NCI-H2171 treated with DMSO at 0.1 percent for 48 hours (cell line): ENCODE measurements at regions not wholly inside any gene's neighbourhood (a gene's known extent, or its start where the extent isn't known, plus 50 kb on each side); places are given as distances from the start of the nearest gene placed in this dataset.
"Not testable (repeated sequence)": the region's sequence is repeated elsewhere in the genome, so short reads cannot be mapped to it uniquely, and the experiment has no call there.

ENCODE experiments used
- DNase-seq: peaks from one replicate; lab custom pipeline; 2025; lab: John Stamatoyannopoulos, UW

GRCh38 chr4:17058916-17059741 is 160.7 kb upstream of the LDB2 start:
- no peak for DNase-seq

- no peak for DNase-seq
Observed at GRCh38 chr4:17058536-17058915, 160.1 kb upstream of the LDB2 start.

- DNase-seq, result no peak
Observed at GRCh38 chr4:17057035-17057434, 158.6 kb upstream of the LDB2 start.

GRCh38 chr4:17055788-17056187 is 157.3 kb upstream of the LDB2 start:
- DNase-seq, result no peak

- DNase-seq, result no peak
Observed at GRCh38 chr4:17045866-17046265, 147.4 kb upstream of the LDB2 start.

GRCh38 chr4:17038510-17039176 is 140.2 kb upstream of the LDB2 start:
- no peak for DNase-seq

GRCh38 chr4:17033768-17034181 is 135.3 kb upstream of the LDB2 start:
- no peak for DNase-seq

GRCh38 chr4:17033025-17033767 is 134.8 kb upstream of the LDB2 start:
- no peak for DNase-seq

- no peak for DNase-seq
Observed at GRCh38 chr4:17030543-17030942, 132.1 kb upstream of the LDB2 start.

- DNase-seq, result no peak
Observed at GRCh38 chr4:17029964-17030363, 131.5 kb upstream of the LDB2 start.

GRCh38 chr4:17029432-17029831 is 131.0 kb upstream of the LDB2 start:
- DNase-seq, result no peak

GRCh38 chr4:17027495-17027894 is 129.1 kb upstream of the LDB2 start:
- DNase-seq, result no peak

- no peak for DNase-seq
Observed at GRCh38 chr4:17024425-17024824, 126.0 kb upstream of the LDB2 start.

- DNase-seq, result no peak
Observed at GRCh38 chr4:17020901-17021300, 122.5 kb upstream of the LDB2 start.

GRCh38 chr4:17020451-17020850 is 122.0 kb upstream of the LDB2 start:
- no peak for DNase-seq

GRCh38 chr4:17018621-17019020 is 120.2 kb upstream of the LDB2 start:
- not testable (repeated sequence) for DNase-seq

GRCh38 chr4:17018013-17018412 is 119.6 kb upstream of the LDB2 start:
- no peak for DNase-seq

GRCh38 chr4:17013382-17014006 is 115.0 kb upstream of the LDB2 start:
- no peak for DNase-seq

GRCh38 chr4:17012451-17012850 is 114.0 kb upstream of the LDB2 start:
- DNase-seq, result no peak

- DNase-seq, result no peak
Observed at GRCh38 chr4:17010426-17011087, 112.1 kb upstream of the LDB2 start.

GRCh38 chr4:17009871-17010367 is 111.5 kb upstream of the LDB2 start:
- no peak for DNase-seq
